Stimulated activated CD4-positive, alpha-beta T cell treated with anti-CD3 and anti-CD28 coated beads, TNF-alpha, amount 100 ng/mL, for 4 hours (primary cell): ENCODE measurements at regions not wholly inside any gene's neighbourhood (a gene's known extent, or its start where the extent isn't known, plus 50 kb on each side); places are given as distances from the start of the nearest gene placed in this dataset.
"Not testable (repeated sequence)": the region's sequence is repeated elsewhere in the genome, so short reads cannot be mapped to it uniquely, and the experiment has no call there.

ENCODE experiments used
- DNase-seq, 3 experiments: peaks; one replicate each; pipeline ENCODE4 v3.0.0-alpha.2; 2020; ENCODE audit warnings: low read depth in 3 of 3

- DNase-seq = no peak
These were observed 120.2 kb upstream of the CREB1 start for GRCh38 chr2:207409517-207409916.

GRCh38 chr2:207412787-207413310 lies 116.9 kb upstream of the CREB1 start:
- no peak for DNase-seq

GRCh38 chr2:207413376-207413907 lies 116.3 kb upstream of the CREB1 start:
- no peak for DNase-seq

GRCh38 chr2:207416111-207416510 lies 113.7 kb upstream of the CREB1 start:
- no peak for DNase-seq

GRCh38 chr2:207416900-207417299 lies 112.9 kb upstream of the CREB1 start:
- DNase-seq = no peak

- no peak for DNase-seq
These were observed 112.5 kb upstream of the CREB1 start for GRCh38 chr2:207417301-207417718.

GRCh38 chr2:207418419-207418818 lies 111.3 kb upstream of the CREB1 start:
- DNase-seq = no peak

- DNase-seq = no peak
These were observed 110.4 kb upstream of the CREB1 start for GRCh38 chr2:207419331-207419730.

GRCh38 chr2:207421671-207422070 lies 108.1 kb upstream of the CREB1 start:
- no peak for DNase-seq

- no peak for DNase-seq
These were observed 107.4 kb upstream of the CREB1 start for GRCh38 chr2:207422380-207422779.

GRCh38 chr2:207423886-207424285 lies 105.9 kb upstream of the CREB1 start:
- DNase-seq = no peak

GRCh38 chr2:207427986-207428385 lies 101.8 kb upstream of the CREB1 start:
- no peak for DNase-seq

- no peak for DNase-seq
These were observed 101.2 kb upstream of the CREB1 start for GRCh38 chr2:207428573-207428972.

GRCh38 chr2:207432453-207432852 lies 97.3 kb upstream of the CREB1 start:
- DNase-seq = no peak

- no peak for DNase-seq
These were observed 95.5 kb upstream of the CREB1 start for GRCh38 chr2:207434306-207434705.

- DNase-seq = no peak
These were observed 94.8 kb upstream of the CREB1 start for GRCh38 chr2:207434899-207435465.

GRCh38 chr2:207437136-207437523 lies 92.6 kb upstream of the CREB1 start:
- no peak for DNase-seq

- DNase-seq = no peak
These were observed 92.1 kb upstream of the CREB1 start for GRCh38 chr2:207437524-207438143.

GRCh38 chr2:207438414-207439126 lies 91.2 kb upstream of the CREB1 start:
- DNase-seq = no peak

GRCh38 chr2:207439881-207440280 lies 89.9 kb upstream of the CREB1 start:
- not testable (repeated sequence) for DNase-seq

- DNase-seq = no peak
These were observed 85.0 kb upstream of the CREB1 start for GRCh38 chr2:207444756-207445155.

GRCh38 chr2:207446653-207447052 lies 83.1 kb upstream of the CREB1 start:
- DNase-seq = no peak

GRCh38 chr2:207448006-207448405 lies 81.8 kb upstream of the CREB1 start:
- DNase-seq = no peak
